ENCODE measurements at regions not wholly inside any gene's neighbourhood (a gene's known extent, or its start where the extent isn't known, plus 50 kb on each side); places are given as distances from the start of the nearest gene placed in this dataset.

DNA sequence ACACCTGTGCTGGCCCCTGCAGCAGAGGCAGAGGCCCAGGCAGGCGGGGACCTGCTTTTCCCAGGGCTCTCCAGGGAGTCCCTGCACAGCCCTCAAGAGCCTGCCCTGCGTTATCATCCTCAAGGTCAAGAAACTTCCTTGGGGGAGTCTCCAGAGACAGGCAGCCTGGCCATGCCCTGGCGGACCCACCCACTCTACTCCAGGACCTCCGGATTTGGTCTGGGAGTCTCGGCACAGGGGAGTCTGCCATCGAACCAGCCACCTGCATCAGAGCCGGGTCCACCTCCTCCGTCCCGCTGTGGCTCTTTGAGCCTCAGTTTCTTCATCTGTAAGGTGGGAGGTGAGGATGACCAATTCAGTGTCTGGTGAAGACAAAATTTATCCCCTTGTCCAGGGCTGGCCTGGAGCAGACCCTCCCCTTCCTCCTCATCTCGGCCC is 75.3 kb upstream of the TNRC6C start:
- FAIRE-seq, result no peak

DNA sequence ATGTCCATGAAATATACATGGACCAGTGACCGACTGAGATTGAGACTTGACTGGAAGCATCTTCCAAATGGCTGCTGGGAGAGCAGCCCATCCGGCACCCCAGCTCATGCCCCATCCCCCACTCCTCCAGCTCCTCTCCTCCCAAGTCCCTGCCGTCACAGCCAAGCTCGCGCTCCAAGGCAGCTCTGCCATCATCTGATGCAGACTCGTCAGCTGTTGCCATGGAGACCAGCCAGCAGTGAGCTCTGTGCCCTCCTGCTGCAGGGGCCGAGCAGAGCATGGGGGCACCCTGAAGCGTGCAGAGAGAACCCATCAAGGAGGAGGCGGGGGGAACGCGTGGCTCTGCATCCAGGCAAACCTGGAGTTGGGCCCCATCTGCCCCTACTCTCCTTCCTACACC is 74.5 kb upstream of the TNRC6C start:
- Histone ChIP-seq H3K27me3 (ENCODE audit: control insufficient read depth, insufficient read depth, low read length) (peaks cover 13% of the 10 kb centered on the region), H3K4me3 (ENCODE audit: low read depth, low read length) (no peak overlapping the region), H3K36me3 (ENCODE audit: control insufficient read depth, insufficient read depth, low read length) (no peaks in the 10 kb centered on the region)
- TF ChIP-seq, protein P1, sequence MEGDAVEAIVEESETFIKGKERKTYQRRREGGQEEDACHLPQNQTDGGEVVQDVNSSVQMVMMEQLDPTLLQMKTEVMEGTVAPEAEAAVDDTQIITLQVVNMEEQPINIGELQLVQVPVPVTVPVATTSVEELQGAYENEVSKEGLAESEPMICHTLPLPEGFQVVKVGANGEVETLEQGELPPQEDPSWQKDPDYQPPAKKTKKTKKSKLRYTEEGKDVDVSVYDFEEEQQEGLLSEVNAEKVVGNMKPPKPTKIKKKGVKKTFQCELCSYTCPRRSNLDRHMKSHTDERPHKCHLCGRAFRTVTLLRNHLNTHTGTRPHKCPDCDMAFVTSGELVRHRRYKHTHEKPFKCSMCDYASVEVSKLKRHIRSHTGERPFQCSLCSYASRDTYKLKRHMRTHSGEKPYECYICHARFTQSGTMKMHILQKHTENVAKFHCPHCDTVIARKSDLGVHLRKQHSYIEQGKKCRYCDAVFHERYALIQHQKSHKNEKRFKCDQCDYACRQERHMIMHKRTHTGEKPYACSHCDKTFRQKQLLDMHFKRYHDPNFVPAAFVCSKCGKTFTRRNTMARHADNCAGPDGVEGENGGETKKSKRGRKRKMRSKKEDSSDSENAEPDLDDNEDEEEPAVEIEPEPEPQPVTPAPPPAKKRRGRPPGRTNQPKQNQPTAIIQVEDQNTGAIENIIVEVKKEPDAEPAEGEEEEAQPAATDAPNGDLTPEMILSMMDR (IDR thresholded peaks at IDR 0.05; ENCODE audit: insufficient read depth, low read length, severe bottlenecking), result no peak
- DNase-seq (ENCODE audit: low read depth) (no peak), FAIRE-seq (no peak)

More for the DNA sequence above, 75.3 kb upstream of the TNRC6C start:
- H3K36me3 ChIP-seq (ENCODE audit: control insufficient read depth, insufficient read depth, low read length), result no peaks in the 10 kb centered on the region
- DNase-seq (ENCODE audit: low read depth), result no peak
- H3K27me3 ChIP-seq (ENCODE audit: control insufficient read depth, insufficient read depth, low read length), result peaks cover 11% of the 10 kb centered on the region
- no peak overlapping the region for H3K4me3 ChIP-seq (ENCODE audit: low read depth, low read length)
- TF ChIP-seq, protein P1 (IDR thresholded peaks at IDR 0.05; ENCODE audit: insufficient read depth, low read length, severe bottlenecking), result no peak

DNA sequence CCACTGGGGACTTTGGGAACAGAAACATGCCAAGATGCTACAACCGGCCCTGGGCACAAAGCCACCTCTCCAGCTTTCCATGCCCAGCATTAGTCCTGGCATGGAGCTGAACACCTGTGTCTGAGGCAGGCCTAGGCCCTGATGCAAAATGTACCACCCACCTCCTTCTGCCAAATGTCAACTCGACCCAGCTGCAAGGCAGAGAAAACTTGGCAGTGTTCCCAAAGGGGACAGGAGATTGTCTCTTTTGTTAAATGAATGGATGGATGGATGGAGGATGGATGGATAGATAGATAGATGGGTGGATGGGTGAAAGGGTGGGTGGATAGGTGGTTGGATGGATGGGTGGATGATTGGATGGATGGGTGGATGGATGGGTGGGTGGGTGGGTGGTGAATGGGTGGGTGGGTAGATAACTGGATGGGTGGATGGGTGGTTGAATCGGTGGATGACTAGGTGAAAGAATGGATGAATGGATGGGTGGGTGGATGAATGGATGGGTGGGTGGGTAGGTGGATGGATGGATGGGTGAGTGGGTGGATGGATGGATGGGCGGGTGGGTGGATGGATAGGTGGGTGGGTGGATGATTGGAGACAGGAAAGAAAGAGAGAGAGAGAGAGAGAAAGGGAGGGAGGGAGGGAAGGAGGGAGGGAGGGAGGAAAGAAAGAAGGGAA is 73.4 kb upstream of the TNRC6C start:
- peaks cover 14% of the 10 kb centered on the region for H3K27me3 ChIP-seq (ENCODE audit: control insufficient read depth, insufficient read depth, low read length)
- TF ChIP-seq, protein P1 (IDR thresholded peaks at IDR 0.05; ENCODE audit: insufficient read depth, low read length, severe bottlenecking), result no peak
- no peak for FAIRE-seq

DNA sequence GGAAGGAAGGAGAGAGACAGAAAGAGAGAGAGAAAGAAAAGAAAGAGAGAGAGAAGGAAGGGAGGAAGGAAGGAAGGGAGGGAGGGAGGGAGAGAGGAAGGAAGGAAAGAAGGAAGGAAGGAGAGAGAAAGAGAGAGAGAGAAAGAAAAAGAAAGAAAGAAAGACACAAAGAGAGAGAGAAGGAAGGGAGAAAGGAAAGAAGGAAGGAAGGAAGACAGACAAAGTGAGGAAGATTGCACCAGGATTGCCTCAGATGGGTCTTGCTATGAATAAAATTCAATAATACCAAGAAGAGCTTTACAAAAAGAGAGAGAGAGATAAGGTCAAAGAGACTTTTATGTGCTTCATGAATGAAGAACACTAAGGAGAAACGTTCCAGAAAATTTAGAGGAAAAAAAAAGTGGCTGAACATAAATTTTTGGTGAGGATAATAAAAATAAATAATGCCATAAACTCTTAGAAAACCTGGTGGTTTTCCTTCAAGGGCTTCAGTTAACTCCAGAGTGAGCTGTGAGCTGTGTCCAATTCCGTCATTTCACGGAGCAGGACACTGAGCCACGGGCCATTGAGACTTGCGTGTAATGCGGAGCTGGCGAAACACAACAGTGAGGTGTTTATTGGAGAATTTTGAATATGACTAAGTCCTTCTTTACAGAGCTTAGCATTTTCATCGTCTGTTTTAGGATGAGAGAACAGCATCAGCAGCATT is 72.7 kb upstream of the TNRC6C start:
- TF ChIP-seq, protein P1 (IDR thresholded peaks at IDR 0.05; ENCODE audit: insufficient read depth, low read length, severe bottlenecking), result no peak
- FAIRE-seq (no peak), DNase-seq (ENCODE audit: low read depth) (no peak)
- no peaks in the 10 kb centered on the region for H3K36me3 ChIP-seq (ENCODE audit: control insufficient read depth, insufficient read depth, low read length)
- peaks cover 14% of the 10 kb centered on the region for H3K27me3 ChIP-seq (ENCODE audit: control insufficient read depth, insufficient read depth, low read length)
- H3K4me3 ChIP-seq (ENCODE audit: low read depth, low read length), result no peak overlapping the region

More for the DNA sequence above, 73.4 kb upstream of the TNRC6C start:
- H3K4me3 ChIP-seq (ENCODE audit: low read depth, low read length), result no peak overlapping the region
- no peak for DNase-seq (ENCODE audit: low read depth)
- no peaks in the 10 kb centered on the region for H3K36me3 ChIP-seq (ENCODE audit: control insufficient read depth, insufficient read depth, low read length)

DNA sequence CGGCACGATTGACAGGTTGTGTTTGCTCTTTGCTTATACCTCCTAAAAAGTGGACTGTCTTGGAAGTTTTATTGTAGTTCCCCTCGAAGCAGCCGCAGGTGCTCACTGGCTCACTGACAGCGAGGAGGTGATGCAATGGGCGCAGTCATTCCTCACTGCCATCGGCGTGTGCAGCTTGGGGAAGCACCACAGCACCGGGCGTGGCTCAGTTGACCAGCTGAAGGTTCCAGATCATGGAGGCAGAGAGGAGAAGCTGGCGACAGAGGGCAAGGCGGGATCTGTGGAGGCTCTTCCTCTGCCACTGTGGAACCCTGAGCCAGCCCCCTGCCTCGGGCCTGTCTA is 72.1 kb upstream of the TNRC6C start:
- TF ChIP-seq, protein P1 (IDR thresholded peaks at IDR 0.05; ENCODE audit: insufficient read depth, low read length, severe bottlenecking), result no peak
- Histone ChIP-seq H3K4me3 (ENCODE audit: low read depth, low read length) (no peak overlapping the region), H3K36me3 (ENCODE audit: control insufficient read depth, insufficient read depth, low read length) (no peaks in the 10 kb centered on the region), H3K27me3 (ENCODE audit: control insufficient read depth, insufficient read depth, low read length) (peaks cover 14% of the 10 kb centered on the region)
- FAIRE-seq, result peak; percentile 23
- no peak for DNase-seq (ENCODE audit: low read depth)

Data from bronchial epithelial cell (primary cell).